GM12874 (cell line): ENCODE measurements at regions not wholly inside any gene's neighbourhood (a gene's known extent, or its start where the extent isn't known, plus 50 kb on each side); places are given as distances from the start of the nearest gene placed in this dataset.

ENCODE experiments used
- TF ChIP-seq, protein P1 (sequence below): IDR thresholded peaks from 2 replicates; pipeline ENCODE4 v1.5.1; 2011; ENCODE audit warnings: low read depth, mild to moderate bottlenecking, control low read depth, low read length, moderate library complexity; ENCODE audit not compliant: insufficient read depth

DNA sequence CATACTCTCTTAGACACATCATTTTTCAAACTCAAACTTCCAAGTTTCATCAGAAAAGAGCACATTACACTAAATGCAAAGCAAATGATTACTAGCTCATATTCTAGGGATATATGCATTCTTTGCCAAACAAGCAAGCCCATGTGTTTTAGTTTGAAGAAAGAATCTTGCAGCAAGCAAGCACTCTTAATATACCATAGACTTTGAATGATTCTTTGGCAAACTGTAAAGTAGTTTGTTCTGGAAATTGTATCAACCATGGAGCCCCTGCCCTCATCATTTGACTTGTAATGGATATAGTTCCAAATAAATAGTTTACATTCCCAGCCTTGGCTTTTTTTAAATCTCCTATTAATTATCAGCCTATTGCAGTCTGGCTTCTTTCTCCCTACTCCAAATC is 325.2 kb downstream of the NR2F1-AS1 start:
- TF ChIP-seq, protein P1, sequence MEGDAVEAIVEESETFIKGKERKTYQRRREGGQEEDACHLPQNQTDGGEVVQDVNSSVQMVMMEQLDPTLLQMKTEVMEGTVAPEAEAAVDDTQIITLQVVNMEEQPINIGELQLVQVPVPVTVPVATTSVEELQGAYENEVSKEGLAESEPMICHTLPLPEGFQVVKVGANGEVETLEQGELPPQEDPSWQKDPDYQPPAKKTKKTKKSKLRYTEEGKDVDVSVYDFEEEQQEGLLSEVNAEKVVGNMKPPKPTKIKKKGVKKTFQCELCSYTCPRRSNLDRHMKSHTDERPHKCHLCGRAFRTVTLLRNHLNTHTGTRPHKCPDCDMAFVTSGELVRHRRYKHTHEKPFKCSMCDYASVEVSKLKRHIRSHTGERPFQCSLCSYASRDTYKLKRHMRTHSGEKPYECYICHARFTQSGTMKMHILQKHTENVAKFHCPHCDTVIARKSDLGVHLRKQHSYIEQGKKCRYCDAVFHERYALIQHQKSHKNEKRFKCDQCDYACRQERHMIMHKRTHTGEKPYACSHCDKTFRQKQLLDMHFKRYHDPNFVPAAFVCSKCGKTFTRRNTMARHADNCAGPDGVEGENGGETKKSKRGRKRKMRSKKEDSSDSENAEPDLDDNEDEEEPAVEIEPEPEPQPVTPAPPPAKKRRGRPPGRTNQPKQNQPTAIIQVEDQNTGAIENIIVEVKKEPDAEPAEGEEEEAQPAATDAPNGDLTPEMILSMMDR: no peak

DNA sequence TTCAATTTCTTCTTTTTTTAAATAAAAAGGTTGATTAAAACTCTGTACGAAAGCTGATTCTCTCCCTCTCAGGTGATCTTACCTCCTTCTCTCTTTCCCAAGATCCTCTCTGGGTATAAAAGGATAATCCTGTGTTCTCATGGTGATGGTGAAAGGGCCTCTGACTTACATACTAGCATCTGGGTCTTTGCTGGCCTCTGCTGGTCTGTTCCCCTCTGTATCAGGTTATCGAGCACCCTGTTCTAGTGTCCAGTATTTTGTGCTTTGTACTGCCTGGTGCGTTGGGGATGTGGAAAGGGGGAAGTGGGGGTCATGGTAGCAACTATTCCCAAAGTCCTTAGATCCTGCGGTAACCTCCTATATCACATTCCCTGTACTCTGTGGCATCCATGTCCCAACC is 328.9 kb downstream of the NR2F1-AS1 start:
- TF ChIP-seq, protein P1: no peak

DNA sequence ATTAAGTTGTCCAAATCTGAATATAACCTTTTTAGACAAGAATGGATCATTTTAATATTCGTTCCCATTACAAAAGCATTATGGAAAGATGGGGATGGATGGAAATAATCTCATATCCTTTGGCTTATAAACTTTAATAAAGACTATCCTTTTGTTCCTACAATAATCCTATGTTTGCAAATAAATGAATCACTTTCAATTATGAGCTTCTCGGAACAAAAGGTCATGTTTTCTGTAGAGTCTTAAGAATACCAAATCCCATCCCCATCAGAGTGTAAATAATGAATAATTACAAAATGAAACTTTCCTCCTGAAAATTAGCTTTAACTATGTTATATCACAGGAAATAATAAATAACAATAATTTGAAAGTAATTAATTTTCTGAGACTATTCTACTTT is 329.7 kb downstream of the NR2F1-AS1 start:
- TF ChIP-seq, protein P1: no peak

DNA sequence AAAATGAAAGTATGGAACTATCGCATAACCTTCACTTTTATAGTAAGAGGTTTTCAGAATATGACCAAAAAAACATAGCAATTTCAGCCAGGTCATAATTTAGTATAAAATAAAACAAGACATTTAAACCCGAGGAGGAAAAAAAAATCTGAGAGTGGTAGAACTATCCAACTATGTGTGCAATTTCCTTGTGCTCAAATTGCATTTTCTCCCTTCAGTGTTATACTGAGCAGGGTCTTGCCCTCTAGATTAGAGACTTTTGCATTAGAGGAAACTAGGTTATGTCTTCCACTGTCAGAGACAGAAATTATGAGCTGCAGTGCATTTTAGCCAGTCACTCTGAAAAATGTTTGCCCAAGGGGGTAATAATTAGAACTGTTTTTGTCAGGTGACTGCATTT is 330.6 kb downstream of the NR2F1-AS1 start:
- TF ChIP-seq, protein P1: no peak

DNA sequence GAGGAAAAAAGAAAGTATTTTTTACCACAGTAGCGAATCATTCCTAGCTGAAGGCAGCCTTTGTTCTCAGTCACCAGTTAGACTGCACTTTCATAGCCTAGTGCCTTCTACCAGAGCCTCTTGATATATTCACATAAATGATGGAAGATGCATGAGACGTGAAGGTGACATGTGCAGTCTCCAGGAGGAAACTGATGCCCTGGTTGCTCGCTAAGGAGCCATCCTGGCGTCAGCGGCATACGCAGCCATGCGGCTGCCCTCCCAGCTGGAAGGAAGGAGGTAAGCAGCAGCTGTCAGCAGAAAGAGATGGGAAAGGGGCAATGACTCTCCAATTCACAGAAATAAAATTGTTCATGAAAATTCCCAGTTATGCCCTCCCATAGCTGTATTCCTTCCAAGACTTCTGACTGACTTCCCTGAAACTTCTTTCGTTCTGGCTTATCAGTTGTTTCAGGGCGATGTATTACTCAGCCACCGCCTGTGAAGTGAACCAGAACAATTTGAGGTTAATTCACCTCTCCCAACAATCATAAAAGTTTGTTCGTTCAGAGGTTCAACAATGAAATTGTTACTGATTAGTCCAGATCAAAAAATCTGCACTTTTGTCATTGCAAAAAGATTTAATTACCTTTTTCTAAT is 331.2 kb downstream of the NR2F1-AS1 start:
- TF ChIP-seq, protein P1: no peak

DNA sequence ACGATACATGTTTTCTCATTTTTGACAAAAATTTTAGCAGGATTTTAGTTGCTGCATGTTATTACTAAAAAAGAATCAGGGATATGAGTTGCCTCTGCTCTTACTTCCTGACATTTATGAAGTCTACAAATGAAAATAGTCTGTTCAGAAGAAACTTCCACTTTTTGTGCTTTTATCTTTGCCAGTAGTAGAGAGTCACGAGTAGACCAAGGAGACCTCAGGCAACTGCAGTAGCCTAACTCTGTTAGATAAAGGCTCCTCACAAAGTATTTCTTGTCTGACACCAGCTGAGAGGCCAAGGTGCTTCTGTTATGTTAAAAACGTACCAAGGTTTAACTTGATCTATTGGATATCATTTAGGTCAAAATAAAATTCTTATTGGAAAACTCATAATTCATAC is 333.9 kb downstream of the NR2F1-AS1 start:
- TF ChIP-seq, protein P1: no peak

DNA sequence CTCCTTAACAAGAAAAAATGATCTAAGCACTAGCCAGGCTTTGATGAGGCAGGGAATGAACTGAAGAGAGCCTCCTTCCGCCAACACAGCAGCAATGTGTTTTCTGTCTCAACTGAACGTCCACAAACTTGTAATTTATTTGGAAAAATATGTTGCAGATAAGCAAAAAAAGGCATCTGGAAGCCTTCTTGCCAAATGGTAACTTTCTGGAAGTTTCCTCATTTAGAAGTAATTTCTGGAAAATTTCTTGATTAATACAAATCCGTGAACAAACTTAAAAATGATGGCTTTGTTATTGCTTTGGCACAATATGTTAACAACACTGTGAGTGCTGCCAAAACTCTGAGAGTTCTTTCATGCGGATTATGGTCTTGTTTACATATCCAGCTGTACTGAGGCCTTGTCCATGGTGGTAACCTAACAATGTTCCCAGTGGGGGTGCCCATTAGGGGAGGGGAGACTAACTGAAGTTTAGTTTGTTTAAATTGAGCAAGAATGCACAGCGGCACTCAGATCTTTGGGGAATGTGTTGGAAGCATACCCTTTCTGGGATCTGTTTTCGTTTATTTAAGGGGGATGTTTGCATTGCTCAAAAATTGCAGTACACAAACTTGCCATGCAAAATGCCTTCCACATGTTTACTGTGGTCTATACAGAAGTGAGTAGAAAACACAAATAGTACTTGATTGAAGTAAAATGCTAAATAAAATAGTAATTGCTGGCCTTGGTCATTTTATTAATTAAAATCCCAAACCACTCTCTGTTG is 334.7 kb downstream of the NR2F1-AS1 start:
- TF ChIP-seq, protein P1: no peak
